ENCODE measurements at regions not wholly inside any gene's neighbourhood (a gene's known extent, or its start where the extent isn't known, plus 50 kb on each side); places are given as distances from the start of the nearest gene placed in this dataset.

GRCh38 chrX:18045436-18045835, 175.2 kb downstream of the BEND2 start:
- TF ChIP-seq CTCF (IDR thresholded peaks at IDR 0.05; ENCODE audit: low read length), result no peak
- TF ChIP-seq EZH2 (IDR thresholded peaks at IDR 0.05; ENCODE audit: borderline replicate concordance, low read length), result no peak
- no peaks in the 10 kb centered on the region for H3K9me3 ChIP-seq (ENCODE audit: low read length)
- H2AFZ ChIP-seq (ENCODE audit: low read length), result no peak overlapping the region
- no peak overlapping the region for H3K27ac ChIP-seq (ENCODE audit: low read depth, low read length, poor library complexity, severe bottlenecking)
- no peaks in the 10 kb centered on the region for H3K36me3 ChIP-seq (ENCODE audit: insufficient read depth, low read length)
- H3K4me3 ChIP-seq (ENCODE audit: low read depth, low read length, poor library complexity, severe bottlenecking), result no peak overlapping the region
- H3K4me2 ChIP-seq (ENCODE audit: low read length), result no peak overlapping the region
- H3K9me2 ChIP-seq (ENCODE audit: low read depth, low read length), result no peaks in the 10 kb centered on the region
- no peak overlapping the region for H3K9ac ChIP-seq (ENCODE audit: low read length)
- H3F3A ChIP-seq (ENCODE audit: insufficient read depth, low read length), result no peaks in the 10 kb centered on the region
- no peaks in the 10 kb centered on the region for H3K4me1 ChIP-seq (ENCODE audit: insufficient read depth, low read length, severe bottlenecking)
- no peaks in the 10 kb centered on the region for H4K20me1 ChIP-seq (ENCODE audit: insufficient read depth, low read length)
- H3K27me3 ChIP-seq (ENCODE audit: insufficient read depth, low read length), result no peaks in the 10 kb centered on the region
- no peaks in the 10 kb centered on the region for H3K79me2 ChIP-seq (ENCODE audit: insufficient read depth, low read length)

GRCh38 chrX:18042776-18043175, 177.9 kb downstream of the BEND2 start:
- TF ChIP-seq CTCF (IDR thresholded peaks at IDR 0.05; ENCODE audit: low read length), result no peak
- TF ChIP-seq EZH2 (IDR thresholded peaks at IDR 0.05; ENCODE audit: borderline replicate concordance, low read length), result no peak
- no peaks in the 10 kb centered on the region for H3K9me2 ChIP-seq (ENCODE audit: low read depth, low read length)
- no peaks in the 10 kb centered on the region for H3K27me3 ChIP-seq (ENCODE audit: insufficient read depth, low read length)
- no peaks in the 10 kb centered on the region for H3K4me1 ChIP-seq (ENCODE audit: insufficient read depth, low read length, severe bottlenecking)
- H3K36me3 ChIP-seq (ENCODE audit: insufficient read depth, low read length), result no peaks in the 10 kb centered on the region
- H3F3A ChIP-seq (ENCODE audit: insufficient read depth, low read length), result no peaks in the 10 kb centered on the region
- H2AFZ ChIP-seq (ENCODE audit: low read length), result no peak overlapping the region
- no peaks in the 10 kb centered on the region for H3K79me2 ChIP-seq (ENCODE audit: insufficient read depth, low read length)
- no peak overlapping the region for H3K4me3 ChIP-seq (ENCODE audit: low read depth, low read length, poor library complexity, severe bottlenecking)
- H3K27ac ChIP-seq (ENCODE audit: low read depth, low read length, poor library complexity, severe bottlenecking), result no peak overlapping the region
- no peaks in the 10 kb centered on the region for H3K9me3 ChIP-seq (ENCODE audit: low read length)
- H4K20me1 ChIP-seq (ENCODE audit: insufficient read depth, low read length), result no peaks in the 10 kb centered on the region
- H3K9ac ChIP-seq (ENCODE audit: low read length), result no peak overlapping the region
- H3K4me2 ChIP-seq (ENCODE audit: low read length), result no peak overlapping the region

GRCh38 chrX:18041656-18042055, 179.0 kb downstream of the BEND2 start:
- H3K79me2 ChIP-seq (ENCODE audit: insufficient read depth, low read length), result no peaks in the 10 kb centered on the region
- H3K27ac ChIP-seq (ENCODE audit: low read depth, low read length, poor library complexity, severe bottlenecking), result no peak overlapping the region
- H3K9me2 ChIP-seq (ENCODE audit: low read depth, low read length), result no peaks in the 10 kb centered on the region
- H3K9me3 ChIP-seq (ENCODE audit: low read length), result no peaks in the 10 kb centered on the region
- no peak overlapping the region for H2AFZ ChIP-seq (ENCODE audit: low read length)
- H3F3A ChIP-seq (ENCODE audit: insufficient read depth, low read length), result no peaks in the 10 kb centered on the region
- H3K9ac ChIP-seq (ENCODE audit: low read length), result no peak overlapping the region
- no peaks in the 10 kb centered on the region for H3K36me3 ChIP-seq (ENCODE audit: insufficient read depth, low read length)
- TF ChIP-seq CTCF (IDR thresholded peaks at IDR 0.05; ENCODE audit: low read length) (no peak), EZH2 (IDR thresholded peaks at IDR 0.05; ENCODE audit: borderline replicate concordance, low read length) (no peak)
- H3K4me1 ChIP-seq (ENCODE audit: insufficient read depth, low read length, severe bottlenecking), result no peaks in the 10 kb centered on the region
- H3K4me2 ChIP-seq (ENCODE audit: low read length), result no peak overlapping the region
- H4K20me1 ChIP-seq (ENCODE audit: insufficient read depth, low read length), result no peaks in the 10 kb centered on the region
- H3K4me3 ChIP-seq (ENCODE audit: low read depth, low read length, poor library complexity, severe bottlenecking), result no peak overlapping the region
- no peaks in the 10 kb centered on the region for H3K27me3 ChIP-seq (ENCODE audit: insufficient read depth, low read length)

Measured in OCI-LY1 (cell line).